Spleen (tissue), 11 donors: ENCODE measurements at regions not wholly inside any gene's neighbourhood (a gene's known extent, or its start where the extent isn't known, plus 50 kb on each side); places are given as distances from the start of the nearest gene placed in this dataset.

Source experiments
- DNase-seq: peaks from one replicate; pipeline ENCODE4 v3.0.0-alpha.2; 2020
- H3K27ac ChIP-seq, 8 donors: fragments of 200-600 bp; sonication (generic) in 7 of 8; 1 replicate in 4 of 8; 2 replicates in 4 of 8; pipeline versions ENCODE4 v1.5.0 to v1.8.0; 2016 to 2021; ENCODE audit warnings: inconsistent platforms in 4 of 8, mild to moderate bottlenecking in 4 of 8, moderate library complexity in 1 of 8
- H3K27me3 ChIP-seq, 7 donors: fragments of 200-600 bp; sonication (generic) in 6 of 7; replicated peaks in 1 of 7; 1 replicate in 4 of 7; 2 replicates in 3 of 7; pipeline versions ENCODE4 v1.5.0 to v1.8.0; 2016 to 2021; ENCODE audit warnings: inconsistent platforms in 3 of 7, mild to moderate bottlenecking in 1 of 7
- H3K36me3 ChIP-seq, 6 donors: fragments of 200-600 bp; sonication (generic) in 5 of 6; 1 replicate in 4 of 6; 2 replicates in 2 of 6; pipeline versions ENCODE4 v1.5.0 to v1.8.0; 2016 to 2021; ENCODE audit warnings: inconsistent platforms in 2 of 6
- H3K4me1 ChIP-seq, 6 donors: fragments of 200-600 bp; sonication (generic) in 5 of 6; 1 replicate in 3 of 6; 2 replicates in 3 of 6; pipeline versions ENCODE4 v1.5.0 to v1.8.0; 2016 to 2021; ENCODE audit warnings: inconsistent platforms in 3 of 6
- H3K4me3 ChIP-seq, 8 donors: fragments of 200-600 bp; sonication (generic) in 7 of 8; 1 replicate in 4 of 8; 2 replicates in 4 of 8; pipeline versions ENCODE4 v1.5.0 to v1.8.0; 2016 to 2021; ENCODE audit warnings: inconsistent platforms in 4 of 8, mild to moderate bottlenecking in 4 of 8, moderate library complexity in 2 of 8
- H3K9me3 ChIP-seq, 8 donors: fragments of 200-600 bp; sonication (generic) in 7 of 8; 1 replicate in 4 of 8; 2 replicates in 4 of 8; pipeline versions ENCODE4 v1.5.0 to v1.8.0; 2016 to 2021; ENCODE audit warnings: inconsistent platforms in 4 of 8
- POLR2A ChIP-seq, 3 donors: fragments of 450-650 bp; IDR thresholded peaks; one replicate each; pipeline ENCODE4 v1.5.1; 2017; ENCODE audit warnings: antibody characterized with exemption in 3 of 3, mild to moderate bottlenecking in 1 of 3
- POLR2AphosphoS5 ChIP-seq, 3 donors: sonication (generic); formaldehyde crosslinking; IDR thresholded peaks; one replicate each; pipeline ENCODE4 v1.5.1; 2017; ENCODE audit warnings: antibody characterized with exemption in 3 of 3
- WGBS, 5 donors: extraction: QIAGEN DNeasy Blood & Tissue Kit in 3 of 5; methylation state at CpG; one replicate each; pipeline versions ENCODE4 v1.1.5 to v1.1.7; 2013 to 2018; 5-methylcytosine and 5-hydroxymethylcytosine counted together
- intact Hi-C: fragments of 100-400 bp; cut with DNase I; formaldehyde crosslinking; loops from one replicate; pipeline ENCODE4 v1.15.0; 2023; ENCODE audit warnings: low total_unique reads
- TF ChIP-seq, protein P1 (sequence below), 11 experiments: fragments of 200-600 bp in 7 of 11; fragments of 450-650 bp in 4 of 11; sonication (generic) in 4 of 11; IDR thresholded peaks in 8 of 11; conservative IDR thresholded peaks in 3 of 11; 1 replicate in 7 of 11; 2 replicates in 4 of 11; pipeline versions ENCODE4 v1.4.0 to v1.8.0; 2016 to 2021; ENCODE audit warnings: antibody characterized with exemption in 11 of 11, inconsistent platforms in 4 of 11, mild to moderate bottlenecking in 1 of 11
- donor health status: healthy with polysubstance abuse.
- donor health status: DM: no; HTN: no; CAD: no; lungs with moderate emphysema.
- donor health status: DM: no; HTN: no; CAD: no.
- donor health status: Bipolar disorder and iron deficiency.
- donor health status: healthy.
- donor health status: DM: no; HTN: no; CAD: no.
- donor health status: DM: yes; HTN: yes; CAD: no.

DNA sequence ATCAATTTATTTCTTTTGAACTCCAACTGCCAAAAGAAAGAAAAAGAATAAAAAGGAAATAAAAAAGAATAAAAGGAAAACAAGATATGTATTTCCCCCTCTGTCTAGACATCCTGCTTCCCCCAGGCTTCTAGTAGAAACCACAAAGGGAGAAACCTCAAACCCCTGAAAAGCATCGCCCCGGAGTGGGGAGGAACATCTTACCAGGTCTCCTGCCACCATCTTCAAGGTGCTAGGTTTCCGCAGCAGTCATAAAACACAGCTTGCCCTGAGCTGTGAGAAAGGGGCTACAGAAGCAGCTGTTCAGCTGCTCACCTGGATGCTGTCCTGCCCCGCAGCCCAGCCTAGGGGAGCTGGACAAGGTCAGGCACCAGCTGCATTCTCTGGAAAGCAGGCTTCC lies 487.7 kb downstream of the GADD45G start:
- no peak overlapping the region for H3K27ac ChIP-seq
- H3K9me3 ChIP-seq = no peaks in the 10 kb centered on the region
- no peak for DNase-seq
- intact Hi-C loops = no loop called here
- no peak overlapping the region for H3K4me3 ChIP-seq
- H3K27me3 ChIP-seq = peaks cover 0 to 13% (median 0%) of the 10 kb centered on the region in 7 donors
- H3K4me1 ChIP-seq = peaks cover 0 to 6% (median 0%) of the 10 kb centered on the region in 6 donors
- no peak for TF ChIP-seq POLR2AphosphoS5 (IDR thresholded peaks at IDR 0.05)
- TF ChIP-seq, protein P1, sequence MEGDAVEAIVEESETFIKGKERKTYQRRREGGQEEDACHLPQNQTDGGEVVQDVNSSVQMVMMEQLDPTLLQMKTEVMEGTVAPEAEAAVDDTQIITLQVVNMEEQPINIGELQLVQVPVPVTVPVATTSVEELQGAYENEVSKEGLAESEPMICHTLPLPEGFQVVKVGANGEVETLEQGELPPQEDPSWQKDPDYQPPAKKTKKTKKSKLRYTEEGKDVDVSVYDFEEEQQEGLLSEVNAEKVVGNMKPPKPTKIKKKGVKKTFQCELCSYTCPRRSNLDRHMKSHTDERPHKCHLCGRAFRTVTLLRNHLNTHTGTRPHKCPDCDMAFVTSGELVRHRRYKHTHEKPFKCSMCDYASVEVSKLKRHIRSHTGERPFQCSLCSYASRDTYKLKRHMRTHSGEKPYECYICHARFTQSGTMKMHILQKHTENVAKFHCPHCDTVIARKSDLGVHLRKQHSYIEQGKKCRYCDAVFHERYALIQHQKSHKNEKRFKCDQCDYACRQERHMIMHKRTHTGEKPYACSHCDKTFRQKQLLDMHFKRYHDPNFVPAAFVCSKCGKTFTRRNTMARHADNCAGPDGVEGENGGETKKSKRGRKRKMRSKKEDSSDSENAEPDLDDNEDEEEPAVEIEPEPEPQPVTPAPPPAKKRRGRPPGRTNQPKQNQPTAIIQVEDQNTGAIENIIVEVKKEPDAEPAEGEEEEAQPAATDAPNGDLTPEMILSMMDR (IDR thresholded peaks at IDR 0.05 in 8 of 11, conservative IDR thresholded peaks at IDR 0.05 in 3 of 11) = no peak
- TF ChIP-seq POLR2A (IDR thresholded peaks at IDR 0.05) = no peak
- WGBS, 5 donors = 21 to 55% (median 42%) methylated on average over 3 to 4 of the region's 4 CpGs
- H3K36me3 ChIP-seq = no peaks in the 10 kb centered on the region

DNA sequence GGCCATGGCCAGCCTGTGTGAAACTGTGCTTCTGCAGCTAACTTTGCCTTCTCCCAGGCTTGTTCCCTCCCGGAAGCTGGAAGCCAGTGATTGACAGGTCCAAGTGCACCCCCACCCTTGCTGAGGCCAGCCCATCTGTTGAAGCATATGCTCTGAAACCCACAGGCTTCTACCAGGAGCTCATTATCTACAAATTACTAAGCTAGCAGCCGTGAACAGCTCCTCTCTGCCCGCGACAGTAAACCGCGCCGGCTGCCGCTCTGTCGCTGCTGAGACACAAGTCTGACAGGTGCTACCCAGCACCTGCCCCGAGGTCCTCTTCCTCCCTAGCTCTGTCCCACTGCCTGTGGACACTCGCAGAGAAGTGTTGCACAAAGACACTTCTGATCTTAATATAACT lies 490.9 kb downstream of the GADD45G start:
- Histone ChIP-seq H3K9me3 (no peaks in the 10 kb centered on the region), H3K27ac (no peak overlapping the region), H3K27me3 (peaks cover 0 to 14% (median 0%) of the 10 kb centered on the region in 7 donors), H3K4me1 (peaks cover 0 to 6% (median 0%) of the 10 kb centered on the region in 6 donors), H3K4me3 (no peak overlapping the region), H3K36me3 (no peaks in the 10 kb centered on the region)
- DNase-seq = no peak
- TF ChIP-seq POLR2AphosphoS5 (IDR thresholded peaks at IDR 0.05) (no peak), POLR2A (IDR thresholded peaks at IDR 0.05) (no peak)
- TF ChIP-seq, protein P1 (IDR thresholded peaks at IDR 0.05 in 8 of 11, conservative IDR thresholded peaks at IDR 0.05 in 3 of 11) = no peak
- WGBS, 5 donors = 46 to 58% (median 51%) methylated on average over 11 of the region's 11 CpGs
- intact Hi-C loops = no loop called here

DNA sequence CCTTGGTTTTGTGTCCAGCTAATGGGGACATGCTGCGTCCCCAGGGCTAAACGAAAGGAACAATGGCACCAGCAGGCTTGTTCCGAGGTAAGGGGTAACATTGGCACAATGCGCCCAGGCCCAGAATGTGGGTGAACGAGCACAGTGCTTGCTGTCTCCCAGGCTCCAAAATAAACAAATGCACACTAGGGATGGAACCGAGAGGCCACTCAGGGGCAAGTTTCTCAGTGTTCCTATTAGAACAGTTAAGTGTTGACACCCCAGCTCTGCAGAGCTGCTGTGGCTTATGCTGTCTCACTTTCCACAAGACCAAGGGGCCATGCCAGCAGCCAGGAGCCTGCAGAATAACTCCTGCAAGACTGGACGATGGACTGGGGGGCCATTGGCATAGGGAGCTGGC lies 492.4 kb downstream of the GADD45G start:
- peaks cover 0 to 14% (median 0%) of the 10 kb centered on the region in 7 donors for H3K27me3 ChIP-seq

DNA sequence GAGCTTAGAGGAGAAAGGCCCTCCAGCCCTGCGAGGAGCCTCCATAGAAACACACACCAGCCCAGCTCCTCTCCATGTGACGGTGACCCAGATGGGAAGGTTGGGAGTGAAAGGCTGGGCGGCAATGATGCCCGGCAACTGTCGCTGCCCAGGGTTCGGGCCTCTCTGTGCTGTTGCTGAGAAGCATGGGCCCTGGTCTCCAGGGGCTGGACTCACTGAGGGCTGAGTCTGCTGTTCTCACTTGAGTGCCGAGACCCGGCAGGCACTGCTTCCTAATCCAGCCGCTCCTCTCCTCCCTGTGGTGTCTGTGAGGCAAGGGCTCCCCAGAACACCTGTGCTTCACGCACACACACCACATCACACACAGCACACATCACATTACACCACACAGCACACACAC lies 493.6 kb downstream of the GADD45G start:
- intact Hi-C loops = no loop called here
- 85 to 93% (median 90%) methylated on average over 7 to 10 of the region's 10 CpGs for WGBS, 5 donors
- DNase-seq = no peak
- no peak overlapping the region for H3K4me3 ChIP-seq
- no peaks in the 10 kb centered on the region for H3K36me3 ChIP-seq
- H3K27ac ChIP-seq = no peak overlapping the region
- H3K4me1 ChIP-seq = peaks cover 0 to 8% (median 5%) of the 10 kb centered on the region in 6 donors
- H3K27me3 ChIP-seq = peaks cover 0 to 14% (median 0%) of the 10 kb centered on the region in 7 donors
- H3K9me3 ChIP-seq = no peaks in the 10 kb centered on the region
- TF ChIP-seq, protein P1 (IDR thresholded peaks at IDR 0.05 in 8 of 11, conservative IDR thresholded peaks at IDR 0.05 in 3 of 11) = no peak
- no peak for TF ChIP-seq POLR2AphosphoS5 (IDR thresholded peaks at IDR 0.05)
- no peak for TF ChIP-seq POLR2A (IDR thresholded peaks at IDR 0.05)

More for the DNA sequence above, 492.4 kb downstream of the GADD45G start:
- no peaks in the 10 kb centered on the region for H3K36me3 ChIP-seq
- H3K27ac ChIP-seq = no peak overlapping the region
- intact Hi-C loops = no loop called here
- H3K4me1 ChIP-seq = peaks cover 0 to 10% (median 3%) of the 10 kb centered on the region in 6 donors
- H3K4me3 ChIP-seq = no peak overlapping the region
- H3K9me3 ChIP-seq = no peaks in the 10 kb centered on the region
- TF ChIP-seq POLR2A (IDR thresholded peaks at IDR 0.05) (no peak), POLR2AphosphoS5 (IDR thresholded peaks at IDR 0.05) (no peak)
- TF ChIP-seq, protein P1 (IDR thresholded peaks at IDR 0.05 in 8 of 11, conservative IDR thresholded peaks at IDR 0.05 in 3 of 11) = no peak
- DNase-seq = no peak
- 89 to 98% (median 94%) methylated on average over 6 to 7 of the region's 7 CpGs for WGBS, 5 donors
